ENCODE measurements at regions not wholly inside any gene's neighbourhood (a gene's known extent, or its start where the extent isn't known, plus 50 kb on each side); places are given as distances from the start of the nearest gene placed in this dataset.
"Not testable (repeated sequence)": the region's sequence is repeated elsewhere in the genome, so short reads cannot be mapped to it uniquely, and the experiment has no call there.

DNA sequence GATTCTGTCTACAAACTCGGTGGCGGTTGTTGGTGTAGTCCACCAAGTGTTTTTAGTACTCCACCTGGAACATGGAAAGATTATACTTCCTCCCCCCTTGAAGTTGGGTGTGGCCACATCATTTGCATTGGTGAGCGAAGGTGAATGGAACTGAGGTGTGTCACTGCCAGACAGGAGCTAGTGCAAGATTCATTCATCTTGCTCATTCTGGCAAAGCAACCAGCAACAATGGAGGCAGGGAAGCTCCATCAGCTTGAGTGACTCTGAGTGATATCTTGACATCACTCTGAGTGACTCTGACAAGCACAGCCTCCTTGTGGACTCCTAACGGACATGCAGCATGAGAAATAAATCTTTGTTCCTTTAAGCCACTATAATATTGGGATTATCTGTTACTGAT is 54.7 kb upstream of the SLC1A4 start:
- H3K4me2 ChIP-seq, result no peak overlapping the region
- H2AFZ ChIP-seq (ENCODE audit: low read depth), result no peak overlapping the region
- H3K79me2 ChIP-seq (ENCODE audit: insufficient read depth), result no peaks in the 10 kb centered on the region
- POLR2A ChIA-PET, result no interaction called here
- no peak overlapping the region for H3K4me3 ChIP-seq (ENCODE audit: low read depth in 2 of 2, low read length in 1 of 2)
- no peak overlapping the region for H3K9ac ChIP-seq
- no peaks in the 10 kb centered on the region for H4K20me1 ChIP-seq (ENCODE audit: insufficient read depth)
- WGBS (ENCODE audit: low lambda C conversion rate), result 41% methylated on average over 3 of the region's 4 CpGs
- peaks cover 29% of the 10 kb centered on the region; the same call in 1 of the 2 replicates for H3K27me3 ChIP-seq (ENCODE audit: insufficient read depth)
- no peaks in the 10 kb centered on the region for H3K9me3 ChIP-seq
- no peak for DNase-seq
- no peaks in the 10 kb centered on the region for H3F3A ChIP-seq (replicated peaks; ENCODE audit: insufficient read depth)
- CTCF ChIA-PET, result no interaction called here
- H3K9me2 ChIP-seq, result no peaks in the 10 kb centered on the region
- no peak for TF ChIP-seq TEAD4 (IDR thresholded peaks at IDR 0.05; ENCODE audit: borderline replicate concordance, insufficient read depth)
- TF ChIP-seq SMC3 (IDR thresholded peaks at IDR 0.05; ENCODE audit: low read depth, low read length), result no peak
- TF ChIP-seq, protein P1, sequence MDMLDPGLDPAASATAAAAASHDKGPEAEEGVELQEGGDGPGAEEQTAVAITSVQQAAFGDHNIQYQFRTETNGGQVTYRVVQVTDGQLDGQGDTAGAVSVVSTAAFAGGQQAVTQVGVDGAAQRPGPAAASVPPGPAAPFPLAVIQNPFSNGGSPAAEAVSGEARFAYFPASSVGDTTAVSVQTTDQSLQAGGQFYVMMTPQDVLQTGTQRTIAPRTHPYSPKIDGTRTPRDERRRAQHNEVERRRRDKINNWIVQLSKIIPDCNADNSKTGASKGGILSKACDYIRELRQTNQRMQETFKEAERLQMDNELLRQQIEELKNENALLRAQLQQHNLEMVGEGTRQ (IDR thresholded peaks at IDR 0.05; ENCODE audit: borderline replicate concordance, low read depth, low read length), result no peak
- TF ChIP-seq, protein P2, sequence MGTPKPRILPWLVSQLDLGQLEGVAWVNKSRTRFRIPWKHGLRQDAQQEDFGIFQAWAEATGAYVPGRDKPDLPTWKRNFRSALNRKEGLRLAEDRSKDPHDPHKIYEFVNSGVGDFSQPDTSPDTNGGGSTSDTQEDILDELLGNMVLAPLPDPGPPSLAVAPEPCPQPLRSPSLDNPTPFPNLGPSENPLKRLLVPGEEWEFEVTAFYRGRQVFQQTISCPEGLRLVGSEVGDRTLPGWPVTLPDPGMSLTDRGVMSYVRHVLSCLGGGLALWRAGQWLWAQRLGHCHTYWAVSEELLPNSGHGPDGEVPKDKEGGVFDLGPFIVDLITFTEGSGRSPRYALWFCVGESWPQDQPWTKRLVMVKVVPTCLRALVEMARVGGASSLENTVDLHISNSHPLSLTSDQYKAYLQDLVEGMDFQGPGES (IDR thresholded peaks at IDR 0.05; ENCODE audit: low read depth, low read length), result no peak
- TF ChIP-seq JUND (IDR thresholded peaks at IDR 0.05), result no peak
- TF ChIP-seq YY1 (IDR thresholded peaks at IDR 0.05; ENCODE audit: low read depth), result no peak
- TF ChIP-seq FOXM1 (IDR thresholded peaks at IDR 0.05; ENCODE audit: low read depth), result no peak
- TF ChIP-seq NFIC (IDR thresholded peaks at IDR 0.05; ENCODE audit: borderline replicate concordance), result no peak
- TF ChIP-seq TAF1 (IDR thresholded peaks at IDR 0.05; ENCODE audit: borderline replicate concordance, low read depth, low read length), result no peak
- TF ChIP-seq USF1 (IDR thresholded peaks at IDR 0.05; ENCODE audit: borderline replicate concordance, low read depth), result no peak
- TF ChIP-seq RFX5 (IDR thresholded peaks at IDR 0.05; ENCODE audit: low read length), result no peak
- no peak for TF ChIP-seq CHD2 (IDR thresholded peaks at IDR 0.05; ENCODE audit: low read length, partially characterized antibody)
- no peak for TF ChIP-seq NRF1 (IDR thresholded peaks at IDR 0.05; ENCODE audit: low read depth, low read length)
- no peak overlapping the region for H3K27ac ChIP-seq (ENCODE audit: low read depth in 2 of 2, low read length in 1 of 2)
- no peaks in the 10 kb centered on the region for H3K36me3 ChIP-seq (replicated peaks in 1 of 2; ENCODE audit: control insufficient read depth in 1 of 2, insufficient read depth in 2 of 2, low read length in 1 of 2)
- no peaks in the 10 kb centered on the region for H3K4me1 ChIP-seq (ENCODE audit: control insufficient read depth in 1 of 2, insufficient read depth in 2 of 2, low read depth in 1 of 2, low read length in 1 of 2)

DNA sequence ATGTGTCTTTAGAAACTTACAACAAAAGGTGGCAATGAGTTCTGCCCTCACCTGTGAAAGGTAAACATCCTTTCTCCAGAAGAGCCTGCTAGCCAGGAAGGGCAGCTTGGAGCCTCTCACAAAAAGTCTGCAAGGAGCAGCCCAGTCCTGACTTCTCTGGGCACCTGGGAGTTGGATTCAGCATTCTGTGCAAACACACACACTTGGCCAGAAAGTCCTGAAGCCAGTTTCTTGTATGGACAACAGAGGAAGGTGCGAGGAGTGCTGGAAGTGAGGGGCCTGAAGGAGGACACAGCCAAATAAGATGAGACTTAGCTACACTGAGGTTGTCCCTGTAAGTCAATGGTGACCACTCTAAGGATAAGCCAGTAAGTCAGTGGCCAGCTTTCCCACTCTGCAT is 52.4 kb upstream of the SLC1A4 start:
- Histone ChIP-seq H4K20me1 (ENCODE audit: insufficient read depth) (no peaks in the 10 kb centered on the region), H3K27me3 (ENCODE audit: insufficient read depth) (peaks cover 17% of the 10 kb centered on the region; the same call in 1 of the 2 replicates), H3K4me2 (no peak overlapping the region), H3K4me1 (ENCODE audit: control insufficient read depth in 1 of 2, insufficient read depth in 2 of 2, low read depth in 1 of 2, low read length in 1 of 2) (no peaks in the 10 kb centered on the region), H3K9me2 (no peaks in the 10 kb centered on the region), H3K36me3 (replicated peaks in 1 of 2; ENCODE audit: control insufficient read depth in 1 of 2, insufficient read depth in 2 of 2, low read length in 1 of 2) (no peaks in the 10 kb centered on the region), H3K4me3 (ENCODE audit: low read depth in 2 of 2, low read length in 1 of 2) (no peak overlapping the region), H3K27ac (ENCODE audit: low read depth in 2 of 2, low read length in 1 of 2) (no peak overlapping the region), H3K9me3 (no peaks in the 10 kb centered on the region), H3K9ac (no peak overlapping the region), H2AFZ (ENCODE audit: low read depth) (no peak overlapping the region), H3F3A (replicated peaks; ENCODE audit: insufficient read depth) (no peaks in the 10 kb centered on the region), H3K79me2 (ENCODE audit: insufficient read depth) (no peaks in the 10 kb centered on the region)
- TF ChIP-seq EP300 (IDR thresholded peaks at IDR 0.05; ENCODE audit: borderline replicate concordance in 1 of 2, low read depth in 1 of 2, low read length in 1 of 2) (no peak), ELF1 (IDR thresholded peaks at IDR 0.05) (no peak), RAD21 (IDR thresholded peaks at IDR 0.05; ENCODE audit: low read length) (no peak), REST (IDR thresholded peaks at IDR 0.05; ENCODE audit: low read depth, low read length) (no peak), RXRA (IDR thresholded peaks at IDR 0.05; ENCODE audit: borderline replicate concordance, low read depth) (no peak)
- 71% methylated on average over 1 of the region's 1 CpG for WGBS (ENCODE audit: low lambda C conversion rate)
- ChIA-PET CTCF (interaction anchor here (1.9 kb wide), 1 partner anchor 19 kb away, joined by 5 read pairs; no protein-coding TSS in a partner anchor), POLR2A (no interaction called here)
- DNase-seq, result no peak

DNA sequence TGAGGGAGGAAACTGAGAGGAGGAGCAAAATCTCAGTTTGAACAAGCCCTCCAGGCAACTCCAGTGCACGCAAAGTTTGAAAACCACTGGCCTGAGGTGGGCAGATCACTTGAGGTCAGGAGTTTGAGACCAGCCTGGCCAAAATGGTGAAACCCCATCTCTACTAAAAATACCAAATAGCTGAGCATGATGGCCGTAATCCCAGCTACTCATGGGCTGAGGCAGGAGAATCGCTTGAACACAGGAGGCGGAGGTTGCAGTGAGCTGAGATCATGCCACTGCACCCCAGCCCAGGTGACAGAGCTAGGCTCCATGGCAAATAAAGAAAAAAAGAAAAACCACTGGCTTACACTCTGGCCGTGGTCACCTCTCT is 51.9 kb upstream of the SLC1A4 start:
- H3K36me3 ChIP-seq (replicated peaks in 1 of 2; ENCODE audit: control insufficient read depth in 1 of 2, insufficient read depth in 2 of 2, low read length in 1 of 2); H3K4me2 ChIP-seq; POLR2A ChIA-PET; H4K20me1 ChIP-seq (ENCODE audit: insufficient read depth); H3K9me3 ChIP-seq; H3K4me3 ChIP-seq (ENCODE audit: low read depth in 2 of 2, low read length in 1 of 2); H3K9ac ChIP-seq; H3K27ac ChIP-seq (ENCODE audit: low read depth in 2 of 2, low read length in 1 of 2); H3K9me2 ChIP-seq; H2AFZ ChIP-seq (ENCODE audit: low read depth); DNase-seq; H3K79me2 ChIP-seq (ENCODE audit: insufficient read depth); H3K4me1 ChIP-seq (ENCODE audit: control insufficient read depth in 1 of 2, insufficient read depth in 2 of 2, low read depth in 1 of 2, low read length in 1 of 2); H3F3A ChIP-seq (replicated peaks; ENCODE audit: insufficient read depth): not testable (repeated sequence)
- CTCF ChIA-PET, result interaction anchor here (1.9 kb wide), 1 partner anchor 19 kb away, joined by 5 read pairs; no protein-coding TSS in a partner anchor
- WGBS (ENCODE audit: low lambda C conversion rate), result 62% methylated on average over 5 of the region's 5 CpGs
- H3K27me3 ChIP-seq (ENCODE audit: insufficient read depth), result peaks cover 12% of the 10 kb centered on the region; the same call in 1 of the 2 replicates
